ENCODE measurements at regions not wholly inside any gene's neighbourhood (a gene's known extent, or its start where the extent isn't known, plus 50 kb on each side); places are given as distances from the start of the nearest gene placed in this dataset.

GRCh38 chr2:38509947-38510326 lies 92.8 kb downstream of the HNRNPLL start:
- no peak for DNase-seq (ENCODE audit: low spot score)

- no peak for DNase-seq (ENCODE audit: low spot score)
Measured at GRCh38 chr2:38509314-38509946, 93.3 kb downstream of the HNRNPLL start.

GRCh38 chr2:38508311-38509039 lies 94.3 kb downstream of the HNRNPLL start:
- DNase-seq (ENCODE audit: low spot score): peak; percentile 81

GRCh38 chr2:38507712-38508111 lies 95.0 kb downstream of the HNRNPLL start:
- no peak for DNase-seq (ENCODE audit: low spot score)

- DNase-seq (ENCODE audit: low spot score): no peak
Measured at GRCh38 chr2:38505779-38506178, 96.9 kb downstream of the HNRNPLL start.

GRCh38 chr2:38504169-38504568 lies 98.6 kb downstream of the HNRNPLL start:
- DNase-seq (ENCODE audit: low spot score): no peak

GRCh38 chr2:38502107-38502506 lies 100.6 kb downstream of the HNRNPLL start:
- no peak for DNase-seq (ENCODE audit: low spot score)

- DNase-seq (ENCODE audit: low spot score): no peak
Measured at GRCh38 chr2:38500283-38500634, 102.5 kb downstream of the HNRNPLL start.

GRCh38 chr2:38499548-38500282 lies 103.0 kb downstream of the HNRNPLL start:
- no peak for DNase-seq (ENCODE audit: low spot score)

GRCh38 chr2:38498045-38498481 lies 104.7 kb downstream of the HNRNPLL start:
- DNase-seq (ENCODE audit: low spot score): no peak

GRCh38 chr2:38497670-38498037 lies 105.1 kb downstream of the HNRNPLL start:
- no peak for DNase-seq (ENCODE audit: low spot score)

- no peak for DNase-seq (ENCODE audit: low spot score)
Measured at GRCh38 chr2:38496927-38497669, 105.6 kb downstream of the HNRNPLL start.

- no peak for DNase-seq (ENCODE audit: low spot score)
Measured at GRCh38 chr2:38495880-38496279, 106.8 kb downstream of the HNRNPLL start.

- DNase-seq (ENCODE audit: low spot score): no peak
Measured at GRCh38 chr2:38494394-38494793, 108.3 kb downstream of the HNRNPLL start.

GRCh38 chr2:38492042-38492615 lies 110.6 kb downstream of the HNRNPLL start:
- no peak for DNase-seq (ENCODE audit: low spot score)

GRCh38 chr2:38491436-38491835 lies 111.3 kb downstream of the HNRNPLL start:
- DNase-seq (ENCODE audit: low spot score): no peak

- no peak for DNase-seq (ENCODE audit: low spot score)
Measured at GRCh38 chr2:38489846-38490245, 112.8 kb upstream of the ATL2 start.

GRCh38 chr2:38487852-38488251 lies 110.8 kb upstream of the ATL2 start:
- no peak for DNase-seq (ENCODE audit: low spot score)

GRCh38 chr2:38486213-38487026 lies 109.3 kb upstream of the ATL2 start:
- no peak for DNase-seq (ENCODE audit: low spot score)

GRCh38 chr2:38485734-38486133 lies 108.7 kb upstream of the ATL2 start:
- no peak for DNase-seq (ENCODE audit: low spot score)

GRCh38 chr2:38484957-38485356 lies 107.9 kb upstream of the ATL2 start:
- DNase-seq (ENCODE audit: low spot score): no peak
